ENCODE measurements at regions not wholly inside any gene's neighbourhood (a gene's known extent, or its start where the extent isn't known, plus 50 kb on each side); places are given as distances from the start of the nearest gene placed in this dataset.

DNA sequence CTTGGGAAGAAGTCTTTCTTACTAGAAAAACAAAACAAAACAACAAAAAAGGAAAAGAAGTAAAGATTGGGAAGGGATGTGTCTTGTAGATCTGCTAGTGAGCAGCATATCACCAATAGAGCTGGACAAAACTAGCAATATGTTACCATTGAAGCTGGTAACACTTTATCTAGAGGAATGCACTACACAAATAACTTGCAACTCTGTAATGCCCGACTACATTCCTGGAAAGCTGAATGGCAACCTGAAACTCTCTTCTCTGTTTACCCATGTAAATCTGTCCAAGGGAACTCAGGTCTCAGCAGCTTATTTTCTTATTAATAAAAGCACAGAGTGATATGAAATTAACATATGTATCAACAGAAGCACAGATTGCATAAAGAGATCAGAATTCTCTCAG is 624.4 kb downstream of the KCNH5 start:
- no peak overlapping the region for H3K4me2 ChIP-seq
- H4K20me1 ChIP-seq (ENCODE audit: low read depth): no peaks in the 10 kb centered on the region
- H3K9ac ChIP-seq: no peak overlapping the region
- no peak overlapping the region for H3K27ac Mint-ChIP-seq
- no peak overlapping the region for H3K4me3 ChIP-seq
- no peak for DNase-seq (ENCODE audit: low spot score)
- no peaks in the 10 kb centered on the region for H3K4me1 ChIP-seq
- H3K9me3 ChIP-seq (ENCODE audit: low read depth): no peaks in the 10 kb centered on the region
- no peaks in the 10 kb centered on the region for H3K27me3 ChIP-seq
- H2AFZ ChIP-seq (replicated peaks): no peak overlapping the region
- no peaks in the 10 kb centered on the region for H3K9me3 Mint-ChIP-seq
- H3K79me2 ChIP-seq (ENCODE audit: low read depth): no peaks in the 10 kb centered on the region
- H3K27me3 Mint-ChIP-seq (ENCODE audit: insufficient read depth, low read depth): no peaks in the 10 kb centered on the region
- no peak overlapping the region for H3K4me3 Mint-ChIP-seq
- H3K36me3 ChIP-seq: no peaks in the 10 kb centered on the region
- TF ChIP-seq CTCF (IDR thresholded peaks at IDR 0.05) (no peak), EZH2 (IDR thresholded peaks at IDR 0.05) (no peak), EZH2phosphoT487 (IDR thresholded peaks at IDR 0.05) (no peak)
- H3K36me3 Mint-ChIP-seq: no peaks in the 10 kb centered on the region
- H3K4me1 Mint-ChIP-seq: no peaks in the 10 kb centered on the region
- H3K27ac ChIP-seq: no peak overlapping the region
- H3F3A ChIP-seq (ENCODE audit: low read depth): no peaks in the 10 kb centered on the region

DNA sequence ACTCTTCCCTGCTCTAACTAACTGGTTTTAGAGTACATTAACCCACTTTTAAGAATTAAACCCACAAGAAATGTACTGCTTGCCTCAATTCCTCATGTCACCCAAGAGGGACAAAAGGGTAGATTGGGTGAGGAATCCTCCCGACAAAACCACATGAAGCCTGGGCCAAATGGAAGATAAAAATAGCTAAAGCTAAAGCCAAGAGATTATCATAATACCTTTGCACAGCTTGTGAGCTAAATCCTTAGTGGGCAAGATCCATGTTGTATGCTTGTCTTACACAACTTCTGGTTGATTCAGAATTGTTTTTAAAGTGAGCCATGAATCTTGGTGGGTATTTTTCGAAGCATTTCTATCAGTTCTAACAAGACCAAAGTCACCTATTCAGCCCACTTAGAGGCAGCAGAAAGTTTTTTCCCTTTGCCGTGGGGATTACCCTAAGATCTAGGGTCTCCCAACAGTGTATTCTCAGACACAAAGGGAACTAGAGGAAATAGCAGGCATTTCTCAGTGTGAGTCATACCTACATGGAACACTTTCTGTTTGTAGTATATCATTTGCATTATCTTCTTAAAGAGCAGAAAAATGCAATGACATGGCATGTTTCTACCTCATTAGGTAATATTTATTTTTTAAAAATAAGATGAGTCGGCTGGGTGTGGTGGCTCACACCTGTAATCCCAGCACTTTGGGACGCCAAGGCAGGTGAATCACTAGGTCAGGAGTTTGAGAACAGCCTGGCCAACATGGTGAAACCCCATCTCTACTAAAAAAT is 616.6 kb downstream of the KCNH5 start:
- no peak overlapping the region for H3K27ac Mint-ChIP-seq
- H3K9ac ChIP-seq: no peak overlapping the region
- no peak overlapping the region for H3K4me2 ChIP-seq

DNA sequence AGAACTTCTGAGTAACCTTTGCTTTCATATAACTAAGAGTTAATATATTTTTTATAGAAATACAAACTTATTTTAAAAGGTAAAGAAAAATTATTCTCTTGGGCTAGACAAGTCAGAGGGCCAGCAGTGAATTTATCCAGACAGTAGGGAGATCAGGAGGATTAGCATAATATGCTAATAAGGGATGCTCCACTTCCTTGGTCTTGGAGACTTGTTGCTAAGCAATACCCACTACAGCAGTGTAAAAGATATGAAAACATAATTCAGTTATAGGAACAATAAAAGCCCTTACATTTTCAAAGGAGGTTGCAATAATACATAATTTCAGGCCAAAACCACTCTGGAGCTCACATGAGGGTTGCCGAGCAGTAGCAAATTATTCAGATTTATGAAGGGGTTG is 615.6 kb downstream of the KCNH5 start:
- no peak for DNase-seq (ENCODE audit: low spot score)
- Mint-ChIP-seq H3K27me3 (ENCODE audit: insufficient read depth, low read depth) (peaks cover 2% of the 10 kb centered on the region), H3K27ac (no peak overlapping the region), H3K9me3 (peaks cover 10% of the 10 kb centered on the region), H3K4me3 (no peak overlapping the region), H3K36me3 (no peaks in the 10 kb centered on the region), H3K4me1 (no peaks in the 10 kb centered on the region)
- H3K9me3 ChIP-seq (ENCODE audit: low read depth): peaks cover 7% of the 10 kb centered on the region
- H3K27me3 ChIP-seq: no peaks in the 10 kb centered on the region
- H3K4me3 ChIP-seq: no peak overlapping the region
- H4K20me1 ChIP-seq (ENCODE audit: low read depth): no peaks in the 10 kb centered on the region
- H3K36me3 ChIP-seq: no peaks in the 10 kb centered on the region
- H3K4me1 ChIP-seq: no peaks in the 10 kb centered on the region
- no peak overlapping the region for H3K9ac ChIP-seq
- no peak for TF ChIP-seq EZH2phosphoT487 (IDR thresholded peaks at IDR 0.05)
- TF ChIP-seq EZH2 (IDR thresholded peaks at IDR 0.05): no peak
- TF ChIP-seq CTCF (IDR thresholded peaks at IDR 0.05): no peak
- no peak overlapping the region for H3K27ac ChIP-seq
- no peak overlapping the region for H2AFZ ChIP-seq (replicated peaks)
- no peaks in the 10 kb centered on the region for H3F3A ChIP-seq (ENCODE audit: low read depth)
- H3K79me2 ChIP-seq (ENCODE audit: low read depth): no peaks in the 10 kb centered on the region
- no peak overlapping the region for H3K4me2 ChIP-seq

More for the DNA sequence above, 616.6 kb downstream of the KCNH5 start:
- H3K36me3 Mint-ChIP-seq: no peaks in the 10 kb centered on the region
- no peak overlapping the region for H3K4me3 ChIP-seq
- no peaks in the 10 kb centered on the region for H3F3A ChIP-seq (ENCODE audit: low read depth)
- no peaks in the 10 kb centered on the region for H3K27me3 ChIP-seq
- DNase-seq (ENCODE audit: low spot score): no peak
- peaks cover 7% of the 10 kb centered on the region for H3K9me3 ChIP-seq (ENCODE audit: low read depth)
- H3K27ac ChIP-seq: no peak overlapping the region
- no peak overlapping the region for H3K4me3 Mint-ChIP-seq
- no peaks in the 10 kb centered on the region for H3K79me2 ChIP-seq (ENCODE audit: low read depth)
- H2AFZ ChIP-seq (replicated peaks): no peak overlapping the region
- peaks cover 6% of the 10 kb centered on the region for H3K9me3 Mint-ChIP-seq
- no peaks in the 10 kb centered on the region for H4K20me1 ChIP-seq (ENCODE audit: low read depth)
- no peaks in the 10 kb centered on the region for H3K4me1 Mint-ChIP-seq
- TF ChIP-seq EZH2phosphoT487 (IDR thresholded peaks at IDR 0.05) (no peak), CTCF (IDR thresholded peaks at IDR 0.05) (no peak), EZH2 (IDR thresholded peaks at IDR 0.05) (no peak)
- H3K4me1 ChIP-seq: no peaks in the 10 kb centered on the region
- no peaks in the 10 kb centered on the region for H3K36me3 ChIP-seq
- no peaks in the 10 kb centered on the region for H3K27me3 Mint-ChIP-seq (ENCODE audit: insufficient read depth, low read depth)

All from neural progenitor cell (in vitro differentiated cells).